ENCODE measurements at regions not wholly inside any gene's neighbourhood (a gene's known extent, or its start where the extent isn't known, plus 50 kb on each side); places are given as distances from the start of the nearest gene placed in this dataset.
"Not testable (repeated sequence)": the region's sequence is repeated elsewhere in the genome, so short reads cannot be mapped to it uniquely, and the experiment has no call there.

- DNase-seq, result no peak
- ChIA-PET POLR2A (no interaction called here), CTCF (interaction anchor here (1.4 kb wide), 1 partner anchor 13 kb away, joined by 3 read pairs; no protein-coding TSS in a partner anchor)
- H3K9me3 Mint-ChIP-seq, result no peaks in the 10 kb centered on the region
- peaks cover 4% of the 10 kb centered on the region for H3K27me3 Mint-ChIP-seq
- H3K36me3 Mint-ChIP-seq (ENCODE audit: low read depth), result no peaks in the 10 kb centered on the region
- no peak overlapping the region for H3K27ac Mint-ChIP-seq
- H3K4me1 Mint-ChIP-seq (ENCODE audit: low read depth), result no peaks in the 10 kb centered on the region
- ATAC-seq, result no peak
- H3K4me3 Mint-ChIP-seq, result no peak overlapping the region
- no peak for TF ChIP-seq CTCF (IDR thresholded peaks at IDR 0.05)
- intact Hi-C loops (cut with micrococcal nuclease), result no loop called here
Observed at GRCh38 chr7:148514236-148514635, 76.3 kb upstream of the C7orf33 start.

GRCh38 chr7:148515237-148515636 lies 75.3 kb upstream of the C7orf33 start:
- POLR2A ChIA-PET, result no interaction called here
- no peaks in the 10 kb centered on the region for H3K9me3 Mint-ChIP-seq
- ATAC-seq (no peak), DNase-seq (no peak)
- intact Hi-C loops (cut with micrococcal nuclease), result no loop called here
- H3K27me3 Mint-ChIP-seq, result peaks cover 7% of the 10 kb centered on the region
- H3K4me1 Mint-ChIP-seq (ENCODE audit: low read depth), result no peaks in the 10 kb centered on the region
- CTCF ChIA-PET, result interaction anchor here (1.4 kb wide), 1 partner anchor 12 kb away, joined by 3 read pairs; no protein-coding TSS in a partner anchor
- TF ChIP-seq CTCF (IDR thresholded peaks at IDR 0.05), result no peak
- H3K4me3 Mint-ChIP-seq, result no peak overlapping the region
- no peaks in the 10 kb centered on the region for H3K36me3 Mint-ChIP-seq (ENCODE audit: low read depth)
- H3K27ac Mint-ChIP-seq, result no peak overlapping the region

DNA sequence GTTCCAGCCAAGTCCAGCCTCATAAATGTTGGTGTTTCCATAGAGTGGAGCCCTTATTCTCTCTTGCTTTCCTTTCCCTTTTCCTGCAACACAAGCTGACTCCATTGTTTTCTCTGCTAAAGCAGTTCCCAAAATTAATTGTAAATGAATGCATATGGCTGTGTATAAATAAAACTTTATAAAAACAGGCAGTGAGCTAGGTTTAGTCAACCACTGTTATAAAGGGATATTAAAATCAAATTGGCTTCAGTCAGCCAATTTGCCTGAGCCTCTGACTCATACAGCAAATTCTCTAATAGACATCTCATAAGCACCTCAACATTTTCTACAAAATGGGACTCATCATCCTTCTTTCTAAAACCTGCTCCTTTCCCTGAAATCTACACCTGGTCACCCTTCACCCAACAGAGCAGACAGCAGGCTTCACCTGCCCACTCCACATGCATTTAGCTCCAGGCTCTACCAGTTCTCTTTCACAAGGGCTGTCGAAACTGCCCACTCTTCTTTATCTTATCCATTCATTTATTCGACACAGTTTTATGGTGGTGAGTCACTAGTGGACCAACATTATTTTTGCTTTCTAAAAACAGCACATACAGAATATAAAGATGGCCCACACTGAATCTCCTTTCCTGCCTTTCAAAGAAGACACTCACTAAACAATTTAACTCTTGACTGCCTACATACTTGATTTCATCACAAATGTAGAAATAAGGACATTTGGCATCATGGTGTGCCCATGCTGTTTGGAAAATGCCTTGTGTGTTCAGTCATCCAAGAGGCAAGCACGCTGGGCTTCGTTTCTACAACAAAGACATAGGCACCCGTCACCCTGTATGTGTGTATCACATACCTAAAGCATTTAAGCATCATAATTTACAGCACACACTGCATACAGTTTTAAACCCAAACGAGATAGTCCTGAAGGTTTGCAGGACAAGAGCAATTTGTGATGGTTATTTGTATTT lies 74.6 kb upstream of the C7orf33 start:
- no peak for TF ChIP-seq CTCF (IDR thresholded peaks at IDR 0.05)
- no peaks in the 10 kb centered on the region for H3K9me3 Mint-ChIP-seq
- ATAC-seq (no peak), DNase-seq (no peak)
- no peaks in the 10 kb centered on the region for H3K36me3 Mint-ChIP-seq (ENCODE audit: low read depth)
- no peak overlapping the region for H3K27ac Mint-ChIP-seq
- H3K27me3 Mint-ChIP-seq, result peaks cover 10% of the 10 kb centered on the region
- CTCF ChIA-PET, result no interaction called here
- H3K4me1 Mint-ChIP-seq (ENCODE audit: low read depth), result no peaks in the 10 kb centered on the region
- no peak overlapping the region for H3K4me3 Mint-ChIP-seq
- POLR2A ChIA-PET, result no interaction called here
- intact Hi-C loops (cut with micrococcal nuclease), result no loop called here

DNA sequence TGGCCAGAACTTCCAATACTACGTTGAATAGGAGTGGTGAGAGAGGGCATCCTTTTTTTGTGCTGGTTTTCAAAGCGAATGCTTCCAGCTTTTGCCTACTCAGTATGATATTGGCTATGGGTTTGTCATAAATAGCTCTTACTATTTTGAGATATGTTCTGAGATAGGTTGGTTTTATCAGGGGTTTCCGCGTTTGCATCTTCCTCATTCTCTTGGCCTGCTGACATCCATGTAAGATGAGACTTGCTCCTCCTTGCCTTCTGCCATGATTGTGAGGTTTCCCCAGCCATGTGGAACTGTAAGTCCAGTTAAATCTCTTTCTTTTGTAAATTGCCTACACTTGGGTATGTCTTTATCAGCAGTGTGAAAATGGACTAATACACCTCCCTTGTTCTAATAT lies 71.2 kb upstream of the C7orf33 start:
- not testable (repeated sequence) for H3K27ac Mint-ChIP-seq, H3K4me3 Mint-ChIP-seq

GRCh38 chr7:148521271-148521670 lies 69.3 kb upstream of the C7orf33 start:
- Mint-ChIP-seq H3K9me3 (no peaks in the 10 kb centered on the region), H3K4me1 (ENCODE audit: low read depth) (no peaks in the 10 kb centered on the region), H3K36me3 (ENCODE audit: low read depth) (no peaks in the 10 kb centered on the region), H3K27me3 (peaks cover 29% of the 10 kb centered on the region), H3K4me3 (no peak overlapping the region), H3K27ac (no peak overlapping the region)
- DNase-seq, result no peak
- ChIA-PET CTCF (interaction anchor here (1.0 to 1.2 kb wide), 2 partner anchors 10 to 12 kb away, joined by 3 read pairs; no protein-coding TSS in a partner anchor), POLR2A (no interaction called here)
- intact Hi-C loops (cut with micrococcal nuclease), result no loop called here
- TF ChIP-seq CTCF (IDR thresholded peaks at IDR 0.05), result no peak
- no peak for ATAC-seq

More for the DNA sequence above, 71.2 kb upstream of the C7orf33 start:
- POLR2A ChIA-PET; H3K36me3 Mint-ChIP-seq (ENCODE audit: low read depth); H3K9me3 Mint-ChIP-seq; H3K4me1 Mint-ChIP-seq (ENCODE audit: low read depth); ATAC-seq; CTCF ChIA-PET; DNase-seq; intact Hi-C loops (cut with micrococcal nuclease): not testable (repeated sequence)
- H3K27me3 Mint-ChIP-seq, result peaks cover 24% of the 10 kb centered on the region

All from activated CD8-positive, alpha-beta T cell treated with anti-CD3 and anti-CD28 coated beads for 36 hours (primary cell).